IPS DF 4.7 (cell line): ENCODE measurements at regions not wholly inside any gene's neighbourhood (a gene's known extent, or its start where the extent isn't known, plus 50 kb on each side); places are given as distances from the start of the nearest gene placed in this dataset.

ENCODE experiments used
- DNase-seq: peaks from one replicate; pipeline ENCODE4 v3.0.0-alpha.2; 2013; ENCODE audit warnings: low spot score; ENCODE audit errors: extremely low read depth

DNA sequence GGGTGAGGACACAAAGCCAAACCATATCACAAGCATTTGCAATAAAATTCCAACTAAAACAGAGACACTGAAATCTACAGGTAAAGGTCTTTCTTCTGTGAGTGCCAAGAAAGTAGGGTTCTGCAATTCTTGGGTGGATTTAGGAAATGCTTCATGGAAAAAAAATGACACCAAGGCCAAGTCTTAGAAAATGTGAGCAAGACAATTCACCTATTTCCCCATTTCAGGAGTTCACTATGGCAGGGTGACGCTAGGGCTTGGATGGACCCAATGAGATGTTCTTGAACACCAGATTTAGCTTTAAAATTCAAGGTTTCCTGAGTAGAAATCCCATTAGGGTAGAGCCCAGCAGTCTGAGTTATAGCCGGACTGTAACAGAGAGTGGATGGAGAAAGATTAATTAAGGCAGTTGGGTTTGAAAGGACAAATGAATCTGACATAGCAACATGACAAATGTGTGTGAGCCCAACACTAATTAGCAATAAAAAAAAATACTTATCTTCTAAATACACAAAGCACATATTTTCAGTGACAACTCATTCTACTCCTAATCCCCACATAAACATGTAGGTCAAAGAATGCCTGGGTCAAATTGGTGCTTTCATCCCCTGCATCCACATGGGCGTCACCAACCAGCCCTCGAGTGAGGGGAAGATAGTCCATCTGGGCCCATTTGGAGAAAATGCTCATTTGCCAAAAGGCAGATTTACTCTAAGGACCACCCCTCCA, 180.4 kb upstream of the JARID2 start:
- no peak for DNase-seq

- no peak for DNase-seq
Measured at GRCh38 chr6:15066089-15066758, 179.6 kb upstream of the JARID2 start.

- no peak for DNase-seq
Measured at GRCh38 chr6:15073344-15073789, 172.5 kb upstream of the JARID2 start.

DNA sequence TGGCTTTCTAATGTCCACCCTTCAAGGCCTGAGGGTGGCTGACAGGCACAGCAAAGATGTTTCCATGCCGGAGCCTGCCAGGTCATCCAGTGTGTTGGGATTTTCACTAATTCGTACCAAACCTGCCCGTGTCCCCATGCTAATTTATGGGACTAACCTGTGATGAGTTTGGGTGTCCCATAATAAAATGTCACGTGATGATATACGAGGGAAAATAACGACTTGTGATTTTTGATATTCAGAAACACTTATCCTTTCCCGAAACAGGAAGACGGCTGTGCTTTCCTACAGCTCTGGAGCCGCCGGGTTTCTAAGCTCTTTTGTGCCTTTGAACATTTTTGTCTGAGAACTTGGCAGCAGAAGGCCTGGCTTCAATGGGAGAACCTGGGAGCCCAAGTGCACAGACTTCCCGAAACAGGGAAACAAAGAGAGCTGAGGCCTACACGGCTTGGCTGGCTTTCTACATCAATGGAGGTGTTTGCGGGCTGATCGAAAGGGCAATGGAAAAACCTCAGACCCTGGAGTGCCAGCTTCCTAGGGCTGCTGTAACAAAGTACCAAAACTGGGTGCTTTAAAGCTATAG, 171.9 kb upstream of the JARID2 start:
- DNase-seq: no peak

DNA sequence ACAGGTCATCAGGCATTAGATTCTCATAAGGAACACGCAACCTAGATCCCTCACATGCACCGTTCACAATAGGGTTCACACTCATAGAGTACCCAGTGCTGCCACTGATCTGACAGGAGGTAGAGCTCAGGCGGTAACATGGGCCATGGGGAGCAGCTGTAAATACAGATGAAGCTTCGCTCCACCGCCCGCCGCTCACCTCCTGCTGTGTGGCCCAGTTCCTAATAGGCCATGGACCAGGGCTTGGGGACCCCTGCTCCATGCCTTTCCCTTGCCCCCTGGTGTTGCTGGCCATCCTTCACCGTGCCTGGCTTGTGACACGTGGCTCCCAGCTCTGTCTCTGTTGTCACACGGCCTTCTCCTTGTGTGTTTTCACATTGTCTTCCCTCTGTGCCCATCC, 171.1 kb upstream of the JARID2 start:
- no peak for DNase-seq

- no peak for DNase-seq
Measured at GRCh38 chr6:15076565-15076964, 169.3 kb upstream of the JARID2 start.

- DNase-seq: no peak
Measured at GRCh38 chr6:15077006-15077405, 168.9 kb upstream of the JARID2 start.

DNA sequence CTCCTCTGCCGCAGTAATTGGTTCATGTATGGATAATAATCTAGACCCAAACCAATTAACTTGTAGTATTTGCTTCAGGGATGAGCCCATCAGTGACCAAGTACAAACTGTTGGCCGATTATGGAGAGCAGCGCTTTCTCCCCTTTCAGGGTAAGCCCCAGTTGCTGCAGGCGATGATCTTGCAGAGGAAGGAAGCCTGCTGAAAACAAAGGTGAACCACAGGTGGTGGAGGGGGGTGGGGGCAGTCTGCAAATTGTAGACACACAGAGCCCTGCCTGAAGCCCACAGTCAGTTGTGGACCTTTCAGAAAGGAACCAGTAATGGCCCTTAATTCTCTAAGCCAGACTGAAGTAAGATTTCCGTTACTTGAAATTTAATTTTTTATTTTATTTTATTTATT, 167.9 kb upstream of the JARID2 start:
- DNase-seq: peak; percentile 62

DNA sequence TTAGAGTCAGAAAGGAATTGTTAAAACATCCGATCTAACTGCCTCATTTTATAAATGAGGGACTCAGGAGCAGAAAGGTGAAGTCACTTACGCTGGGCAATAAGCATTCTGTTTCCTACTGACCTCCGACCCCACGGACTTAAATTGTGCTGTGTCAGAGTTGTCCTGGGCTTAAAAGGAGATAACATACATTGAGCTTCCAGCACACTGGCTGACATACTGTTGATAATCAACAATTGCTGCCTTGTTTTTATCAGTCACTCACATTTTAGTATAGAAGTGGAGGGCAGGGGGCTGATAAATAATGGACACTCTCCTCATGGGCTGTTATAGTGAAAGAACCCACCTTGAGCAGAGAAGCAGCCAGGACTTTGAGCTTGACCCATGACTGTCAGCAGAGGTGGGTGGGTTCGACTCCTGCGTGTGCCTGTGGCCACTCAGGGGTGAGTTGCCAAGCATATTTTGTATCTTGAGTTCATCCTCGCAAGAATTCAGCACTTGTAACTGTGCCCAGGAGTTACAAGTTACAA, 166.5 kb upstream of the JARID2 start:
- DNase-seq: no peak

DNA sequence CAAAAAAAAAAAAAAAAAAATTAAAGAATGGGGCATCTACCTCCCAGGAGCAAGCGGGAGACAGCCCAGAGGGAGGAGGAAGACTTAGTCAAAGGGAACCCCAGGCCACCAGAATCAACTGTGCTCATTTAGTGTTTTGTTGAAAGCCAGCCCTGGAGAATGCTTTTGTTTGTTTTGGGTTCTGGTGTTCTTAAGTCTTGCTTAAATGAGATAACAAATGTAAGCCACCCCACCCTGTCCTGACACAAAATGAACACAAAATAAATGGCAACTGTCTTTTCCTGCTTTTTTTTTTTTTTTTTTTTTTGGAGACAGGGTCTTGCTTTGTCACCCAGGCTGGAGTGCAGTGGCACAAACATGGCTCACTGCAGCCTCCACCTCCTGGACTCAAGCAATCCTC, 165.0 kb upstream of the JARID2 start:
- DNase-seq: no peak

DNA sequence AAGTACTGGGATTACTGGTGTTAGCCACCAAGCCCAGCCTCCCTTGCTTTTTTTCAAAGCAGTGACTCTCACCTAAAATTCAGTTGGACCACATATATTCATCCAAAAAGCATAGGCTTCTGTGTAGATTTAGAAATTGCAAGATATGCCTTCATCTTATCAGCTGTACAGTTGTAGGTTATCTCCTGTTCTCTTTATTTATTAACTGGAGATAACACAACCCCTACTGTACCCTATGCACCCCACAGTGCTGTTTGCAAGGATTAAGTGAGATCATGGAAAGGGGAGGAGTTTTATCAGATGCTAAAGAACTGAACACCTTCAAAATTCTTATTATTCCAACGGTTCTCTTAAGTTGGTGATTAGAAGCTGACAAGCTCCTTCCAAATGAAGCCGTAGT, 164.4 kb upstream of the JARID2 start:
- no peak for DNase-seq

DNA sequence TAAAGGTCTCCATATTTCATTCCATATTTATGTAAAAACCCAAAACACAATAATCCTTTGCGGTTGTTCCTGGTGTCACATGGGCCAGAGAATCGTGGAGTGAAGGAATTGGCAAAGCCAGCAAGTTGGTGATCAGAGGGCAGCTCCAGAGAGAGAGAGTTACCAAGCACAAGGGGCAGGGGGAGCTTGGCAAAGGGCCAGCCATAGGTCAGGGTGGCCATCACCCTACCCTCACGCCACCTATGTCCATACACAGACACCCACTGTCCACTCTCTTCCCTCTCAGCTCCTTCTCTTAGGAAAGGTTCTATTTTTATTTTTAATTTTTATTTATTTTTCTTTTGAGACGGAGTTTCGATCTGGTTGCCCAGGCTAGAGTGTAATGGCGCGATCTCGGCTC, 163.2 kb upstream of the JARID2 start:
- DNase-seq: no peak

GRCh38 chr6:15086348-15087158, 159.3 kb upstream of the JARID2 start:
- no peak for DNase-seq

GRCh38 chr6:15087186-15087589, 158.7 kb upstream of the JARID2 start:
- DNase-seq: no peak

DNA sequence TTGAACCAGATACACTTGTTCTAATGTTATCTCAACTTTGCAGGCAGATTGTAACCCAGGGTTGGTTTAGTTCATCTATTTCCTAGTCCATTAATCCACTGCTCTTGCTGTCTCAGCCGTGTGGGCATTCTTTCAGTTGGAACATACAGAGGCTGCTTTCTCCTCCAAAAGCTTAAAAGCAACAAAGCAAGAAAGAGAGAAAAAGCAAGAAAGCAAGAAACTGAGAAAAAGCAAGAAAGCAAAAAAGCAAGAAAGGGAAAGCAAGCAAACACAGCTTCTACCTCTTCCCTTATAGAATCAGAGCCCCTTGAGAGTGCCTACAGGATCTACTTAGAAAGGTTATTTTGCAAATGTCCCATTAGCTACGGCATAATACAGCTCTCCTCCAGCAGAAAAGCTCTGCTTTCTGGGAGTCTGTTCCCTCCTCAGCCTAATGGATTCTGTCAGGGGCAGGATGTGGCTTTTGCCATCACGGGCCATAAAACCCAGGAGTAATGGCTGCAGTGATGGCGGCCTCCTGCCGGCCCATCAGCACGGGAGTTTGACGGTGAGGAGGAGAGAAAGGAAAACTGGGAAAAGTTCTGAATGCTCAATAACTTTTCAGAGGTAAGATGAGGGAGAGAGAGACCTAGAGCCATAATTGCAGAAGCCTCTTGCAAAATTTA, 156.8 kb upstream of the JARID2 start:
- no peak for DNase-seq

DNA sequence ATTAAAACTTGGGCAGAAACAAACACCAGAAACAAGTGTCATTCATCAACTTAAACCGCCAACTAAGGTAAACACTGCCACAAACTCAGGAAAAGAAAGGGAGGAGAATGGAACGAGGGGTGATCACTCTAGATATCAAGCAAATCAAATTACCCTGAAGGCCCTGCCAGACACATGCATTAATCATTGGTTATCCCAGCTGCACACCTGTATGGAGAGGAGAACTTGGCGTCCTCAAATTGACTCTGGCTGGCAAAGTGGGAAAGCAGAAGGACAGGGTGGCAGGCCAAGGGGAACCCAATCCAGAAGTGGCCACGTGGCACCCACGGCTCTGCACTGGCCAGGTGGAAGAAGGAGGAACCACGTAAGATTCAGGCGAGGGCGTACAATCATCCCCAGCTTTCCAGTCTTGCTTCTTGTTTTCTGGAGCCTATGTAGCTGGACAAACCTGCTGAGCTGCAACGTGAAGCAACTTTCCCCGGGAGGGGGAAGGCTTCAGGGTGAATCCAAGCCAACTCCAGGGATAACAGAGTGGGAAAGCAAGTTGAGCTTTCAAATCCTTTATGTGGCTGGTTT, 156.2 kb upstream of the JARID2 start:
- no peak for DNase-seq

- DNase-seq: no peak
Measured at GRCh38 chr6:15090145-15090579, 155.7 kb upstream of the JARID2 start.

GRCh38 chr6:15090745-15091384, 155.0 kb upstream of the JARID2 start:
- no peak for DNase-seq

DNA sequence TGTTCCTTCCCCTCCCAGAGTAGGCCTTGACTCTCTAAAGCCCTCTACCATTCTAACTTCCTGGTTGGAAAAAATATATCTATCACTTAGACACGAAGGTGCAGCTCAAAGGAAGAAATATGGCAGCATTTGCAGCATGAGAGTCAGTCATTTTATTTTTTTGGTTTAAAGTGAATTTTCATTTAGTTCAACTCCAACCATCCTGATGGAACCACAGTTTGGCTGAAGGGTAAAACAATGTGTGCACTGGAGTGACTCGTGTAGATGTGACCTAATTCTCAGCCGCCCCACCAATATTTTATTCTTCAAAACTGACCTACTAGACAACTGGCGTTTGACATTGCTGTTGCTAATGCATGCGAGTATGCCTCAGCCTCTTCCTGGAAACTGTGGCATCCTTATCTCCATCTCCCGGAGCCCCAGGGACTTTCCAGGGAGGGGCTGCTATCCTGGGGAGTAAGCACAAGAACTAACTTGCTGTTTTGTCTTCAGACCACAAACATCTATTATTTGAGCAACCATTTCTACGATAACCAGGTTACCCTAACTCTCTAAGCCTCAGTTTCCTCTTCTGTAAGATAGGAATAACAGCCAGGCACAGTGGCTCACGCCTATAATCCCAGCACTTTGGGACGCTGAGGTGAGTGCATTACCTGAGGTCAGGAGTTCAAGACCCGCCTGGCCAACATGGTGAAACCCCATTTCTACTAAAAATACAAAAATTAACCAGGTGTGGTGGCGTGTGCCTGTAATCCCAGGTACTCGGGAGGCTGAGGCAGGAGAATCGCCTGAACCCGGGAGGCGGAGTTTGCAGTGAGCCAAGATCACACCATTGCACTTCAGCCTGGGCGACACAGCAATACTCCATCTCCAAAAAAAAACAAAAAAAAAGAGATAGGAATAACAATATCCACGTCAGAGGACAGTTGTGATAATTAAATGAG, 148.7 kb upstream of the JARID2 start:
- no peak for DNase-seq
